GM12865 (cell line): ENCODE measurements at regions not wholly inside any gene's neighbourhood (a gene's known extent, or its start where the extent isn't known, plus 50 kb on each side); places are given as distances from the start of the nearest gene placed in this dataset.

ENCODE experiments used
- DNase-seq: peaks from one replicate; pipeline ENCODE4 v3.0.0; 2010; ENCODE audit warnings: low read depth
- H3K4me3 ChIP-seq: 2 replicates; pipeline ENCODE4 v1.5.1; 2011; ENCODE audit warnings: mild to moderate bottlenecking, low read depth, low read length, control low read depth
- CTCF ChIP-seq: IDR thresholded peaks from 2 replicates; pipeline ENCODE4 v1.5.1; 2011; ENCODE audit warnings: low read length, control low read depth, low read depth, inconsistent platforms; ENCODE audit not compliant: insufficient read depth; ENCODE audit errors: missing control alignments

- no peak overlapping the region for H3K4me3 ChIP-seq
- no peak for DNase-seq
- TF ChIP-seq CTCF = no peak
Measured at GRCh38 chr5:163585206-163585605, 79.8 kb downstream of the MAT2B start.

- no peak for TF ChIP-seq CTCF
- H3K4me3 ChIP-seq = no peak overlapping the region
- no peak for DNase-seq
Measured at GRCh38 chr5:163586531-163586956, 81.1 kb downstream of the MAT2B start.

GRCh38 chr5:163594951-163595350, 89.5 kb downstream of the MAT2B start:
- DNase-seq = no peak
- no peak for TF ChIP-seq CTCF
- H3K4me3 ChIP-seq = no peak overlapping the region

GRCh38 chr5:163595932-163596607, 90.7 kb downstream of the MAT2B start:
- no peak for DNase-seq
- no peak overlapping the region for H3K4me3 ChIP-seq
- TF ChIP-seq CTCF = no peak

GRCh38 chr5:163596608-163597315, 91.3 kb downstream of the MAT2B start:
- no peak for DNase-seq
- TF ChIP-seq CTCF = no peak
- no peak overlapping the region for H3K4me3 ChIP-seq

- no peak overlapping the region for H3K4me3 ChIP-seq
- TF ChIP-seq CTCF = no peak
- DNase-seq = no peak
Measured at GRCh38 chr5:163604013-163604412, 98.6 kb downstream of the MAT2B start.

- TF ChIP-seq CTCF = no peak
- H3K4me3 ChIP-seq = no peak overlapping the region
- DNase-seq = no peak
Measured at GRCh38 chr5:163607256-163607655, 101.8 kb downstream of the MAT2B start.
